Mucosa of stomach (tissue), 1 donor: ENCODE measurements at regions not wholly inside any gene's neighbourhood (a gene's known extent, or its start where the extent isn't known, plus 50 kb on each side); places are given as distances from the start of the nearest gene placed in this dataset.

Experiments used
- H3K27me3 ChIP-seq: one replicate; pipeline ENCODE4 v1.7.0; 2013; ENCODE audit warnings: mild to moderate bottlenecking, low read length; ENCODE audit not compliant: control insufficient read depth, insufficient read depth
- H3K36me3 ChIP-seq: one replicate; pipeline ENCODE4 v1.7.0; 2013; ENCODE audit warnings: low read length; ENCODE audit not compliant: control insufficient read depth, insufficient read depth
- H3K4me1 ChIP-seq: one replicate; pipeline ENCODE4 v1.7.0; 2013; ENCODE audit warnings: mild to moderate bottlenecking, low read length; ENCODE audit not compliant: control insufficient read depth, insufficient read depth
- H3K4me3 ChIP-seq: one replicate; pipeline ENCODE4 v1.7.0; 2013; ENCODE audit warnings: low read length
- H3K9ac ChIP-seq: one replicate; pipeline ENCODE4 v1.7.0; 2013; ENCODE audit warnings: mild to moderate bottlenecking, low read length, moderate library complexity
- H3K9me3 ChIP-seq: one replicate; pipeline ENCODE4 v1.7.0; 2013; ENCODE audit warnings: mild to moderate bottlenecking, low read length, moderate library complexity; ENCODE audit not compliant: control insufficient read depth
- donor health status: Pancreatic carcinoma.

- Histone ChIP-seq H3K4me3 (no peak overlapping the region), H3K36me3 (no peaks in the 10 kb centered on the region), H3K9me3 (no peaks in the 10 kb centered on the region), H3K9ac (no peak overlapping the region), H3K27me3 (no peaks in the 10 kb centered on the region), H3K4me1 (no peaks in the 10 kb centered on the region)
Observed at GRCh38 chr12:94806617-94807016, 156.3 kb upstream of the TMCC3 start.

- H3K36me3 ChIP-seq = no peaks in the 10 kb centered on the region
Observed at GRCh38 chr12:94805749-94806529, 155.6 kb upstream of the TMCC3 start.

GRCh38 chr12:94803939-94804338 is 153.6 kb upstream of the TMCC3 start:
- Histone ChIP-seq H3K27me3 (no peaks in the 10 kb centered on the region), H3K9ac (no peak overlapping the region), H3K4me1 (no peaks in the 10 kb centered on the region), H3K36me3 (no peaks in the 10 kb centered on the region), H3K4me3 (no peak overlapping the region), H3K9me3 (no peaks in the 10 kb centered on the region)

More at GRCh38 chr12:94805749-94806529, 155.6 kb upstream of the TMCC3 start:
- no peaks in the 10 kb centered on the region for H3K27me3 ChIP-seq
- no peak overlapping the region for H3K4me3 ChIP-seq
- no peaks in the 10 kb centered on the region for H3K9me3 ChIP-seq
- no peak overlapping the region for H3K9ac ChIP-seq
- H3K4me1 ChIP-seq = no peaks in the 10 kb centered on the region

- no peaks in the 10 kb centered on the region for H3K4me1 ChIP-seq
- H3K9me3 ChIP-seq = no peaks in the 10 kb centered on the region
- H3K9ac ChIP-seq = no peak overlapping the region
- no peaks in the 10 kb centered on the region for H3K27me3 ChIP-seq
- no peak overlapping the region for H3K4me3 ChIP-seq
- no peaks in the 10 kb centered on the region for H3K36me3 ChIP-seq
Observed at GRCh38 chr12:94802796-94803195, 152.4 kb upstream of the TMCC3 start.

GRCh38 chr12:94801745-94802144 is 151.4 kb upstream of the TMCC3 start:
- Histone ChIP-seq H3K9ac (no peak overlapping the region), H3K4me1 (no peaks in the 10 kb centered on the region), H3K27me3 (no peaks in the 10 kb centered on the region), H3K4me3 (no peak overlapping the region), H3K9me3 (no peaks in the 10 kb centered on the region), H3K36me3 (no peaks in the 10 kb centered on the region)

- Histone ChIP-seq H3K4me3 (no peak overlapping the region), H3K4me1 (no peaks in the 10 kb centered on the region), H3K9ac (no peak overlapping the region), H3K27me3 (no peaks in the 10 kb centered on the region), H3K36me3 (no peaks in the 10 kb centered on the region), H3K9me3 (no peaks in the 10 kb centered on the region)
Observed at GRCh38 chr12:94799136-94799535, 148.8 kb upstream of the TMCC3 start.

GRCh38 chr12:94798113-94798512 is 147.8 kb upstream of the TMCC3 start:
- Histone ChIP-seq H3K9ac (no peak overlapping the region), H3K4me3 (no peak overlapping the region), H3K4me1 (no peaks in the 10 kb centered on the region), H3K9me3 (no peaks in the 10 kb centered on the region), H3K36me3 (no peaks in the 10 kb centered on the region), H3K27me3 (no peaks in the 10 kb centered on the region)

- H3K4me1 ChIP-seq = no peaks in the 10 kb centered on the region
- no peak overlapping the region for H3K4me3 ChIP-seq
- H3K9ac ChIP-seq = no peak overlapping the region
Observed at GRCh38 chr12:94795520-94795919, 145.2 kb upstream of the TMCC3 start.

GRCh38 chr12:94795044-94795443 is 144.7 kb upstream of the TMCC3 start:
- no peak overlapping the region for H3K4me3 ChIP-seq
- no peaks in the 10 kb centered on the region for H3K27me3 ChIP-seq
- no peaks in the 10 kb centered on the region for H3K4me1 ChIP-seq
- no peaks in the 10 kb centered on the region for H3K9me3 ChIP-seq
- no peak overlapping the region for H3K9ac ChIP-seq
- no peaks in the 10 kb centered on the region for H3K36me3 ChIP-seq

More at GRCh38 chr12:94795520-94795919, 145.2 kb upstream of the TMCC3 start:
- H3K36me3 ChIP-seq = no peaks in the 10 kb centered on the region
- H3K27me3 ChIP-seq = no peaks in the 10 kb centered on the region
- no peaks in the 10 kb centered on the region for H3K9me3 ChIP-seq

- H3K4me3 ChIP-seq = no peak overlapping the region
- no peaks in the 10 kb centered on the region for H3K4me1 ChIP-seq
Observed at GRCh38 chr12:94793191-94793595, 142.8 kb upstream of the TMCC3 start.

GRCh38 chr12:94792693-94793092 is 142.3 kb upstream of the TMCC3 start:
- Histone ChIP-seq H3K27me3 (no peaks in the 10 kb centered on the region), H3K9ac (no peak overlapping the region), H3K4me3 (no peak overlapping the region), H3K4me1 (no peaks in the 10 kb centered on the region), H3K9me3 (no peaks in the 10 kb centered on the region), H3K36me3 (no peaks in the 10 kb centered on the region)

More at GRCh38 chr12:94793191-94793595, 142.8 kb upstream of the TMCC3 start:
- Histone ChIP-seq H3K36me3 (no peaks in the 10 kb centered on the region), H3K9ac (no peak overlapping the region), H3K9me3 (no peaks in the 10 kb centered on the region), H3K27me3 (no peaks in the 10 kb centered on the region)

- H3K9me3 ChIP-seq = no peaks in the 10 kb centered on the region
- no peak overlapping the region for H3K4me3 ChIP-seq
- H3K27me3 ChIP-seq = no peaks in the 10 kb centered on the region
- no peaks in the 10 kb centered on the region for H3K4me1 ChIP-seq
- H3K9ac ChIP-seq = no peak overlapping the region
- H3K36me3 ChIP-seq = no peaks in the 10 kb centered on the region
Observed at GRCh38 chr12:94791933-94792332, 141.6 kb upstream of the TMCC3 start.
